Kidney (tissue), 13 donors: ENCODE measurements at regions not wholly inside any gene's neighbourhood (a gene's known extent, or its start where the extent isn't known, plus 50 kb on each side); places are given as distances from the start of the nearest gene placed in this dataset.

Experiments used
- DNase-seq, 5 donors: peaks; one replicate each; pipeline ENCODE4 v3.0.0-alpha.2; 2013 to 2020
- FAIRE-seq: peaks from 2 replicates; lab custom pipeline; 2012; peaks lifted over from hg19 to GRCh38; lab: Jason Lieb, UNC
- H3K27ac ChIP-seq, 2 donors: one replicate each; pipeline ENCODE4 v1.7.0; 2013; ENCODE audit warnings: low read depth in 2 of 2, low read length in 2 of 2, inconsistent platforms in 1 of 2
- H3K27me3 ChIP-seq: one replicate; pipeline ENCODE4 v1.7.1; 2013; ENCODE audit warnings: low read length, inconsistent platforms; ENCODE audit not compliant: control insufficient read depth, insufficient read depth
- H3K36me3 ChIP-seq, 3 donors: one replicate each; pipeline versions ENCODE4 v1.7.0 to v1.7.1; 2013; ENCODE audit warnings: low read length in 3 of 3, control low read depth in 1 of 3, inconsistent platforms in 1 of 3; ENCODE audit not compliant: insufficient read depth in 3 of 3, control insufficient read depth in 2 of 3
- H3K4me1 ChIP-seq, 3 donors: one replicate each; pipeline versions ENCODE4 v1.7.0 to v1.7.1; 2013; ENCODE audit warnings: low read length in 3 of 3, inconsistent platforms in 1 of 3, low read depth in 1 of 3; ENCODE audit not compliant: control insufficient read depth in 2 of 3, insufficient read depth in 2 of 3
- H3K4me3 ChIP-seq, 3 donors: one replicate each; pipeline versions ENCODE4 v1.7.0 to v1.8.1; 2013; ENCODE audit warnings: low read length in 3 of 3, control low read depth in 1 of 3, inconsistent platforms in 1 of 3
- H3K9ac ChIP-seq, 3 donors: one replicate each; pipeline versions ENCODE4 v1.7.0 to v1.7.1; 2013; ENCODE audit warnings: low read length in 3 of 3, control low read depth in 1 of 3, inconsistent platforms in 1 of 3
- H3K9me3 ChIP-seq, 3 donors: one replicate each; pipeline versions ENCODE4 v1.7.0 to v1.7.1; 2013; ENCODE audit warnings: low read length in 3 of 3, control low read depth in 1 of 3, inconsistent platforms in 1 of 3; ENCODE audit not compliant: control insufficient read depth in 2 of 3, insufficient read depth in 1 of 3
- intact Hi-C: fragments of 100-400 bp; cut with DNase I; formaldehyde crosslinking; loops from one replicate; pipeline ENCODE4 v1.11.1; 2022
- TF ChIP-seq, protein P1 (sequence below): IDR thresholded peaks from 3 replicates; pipeline ENCODE4 v1.5.1; 2012; ENCODE audit warnings: mild to moderate bottlenecking, moderate library complexity, borderline replicate concordance; ENCODE audit not compliant: insufficient read depth; ENCODE audit errors: extremely low read depth
- donor health status: control.
- donor health status: control.
- donor health status: control.
- donor health status: control.
- donor health status: control.
- donor health status: DM: yes; HTN: yes; CAD: no.
- donor health status: Normal renal cell carcinoma (clear cell type).

DNA sequence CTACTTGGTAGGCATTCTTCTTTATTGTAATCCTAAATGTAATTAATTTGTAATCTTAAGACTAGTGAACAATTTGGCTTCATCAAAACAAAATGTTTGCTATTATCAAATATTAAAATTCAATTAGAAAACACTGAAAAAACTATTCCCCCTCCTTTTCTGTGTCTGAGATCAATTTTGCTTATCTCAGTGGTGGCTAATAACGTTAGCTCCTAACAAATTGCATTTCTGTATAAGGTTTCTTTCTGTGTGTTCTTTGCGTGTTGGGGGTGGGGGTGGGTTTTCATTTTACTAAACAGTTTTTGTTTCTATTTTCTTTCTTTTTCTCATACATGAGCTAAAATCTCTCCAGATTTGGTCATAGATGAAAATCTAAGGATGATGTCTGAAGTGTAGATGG, 54.0 kb upstream of the EYA4 start:
- H3K27ac ChIP-seq, result no peak overlapping the region
- TF ChIP-seq, protein P1, sequence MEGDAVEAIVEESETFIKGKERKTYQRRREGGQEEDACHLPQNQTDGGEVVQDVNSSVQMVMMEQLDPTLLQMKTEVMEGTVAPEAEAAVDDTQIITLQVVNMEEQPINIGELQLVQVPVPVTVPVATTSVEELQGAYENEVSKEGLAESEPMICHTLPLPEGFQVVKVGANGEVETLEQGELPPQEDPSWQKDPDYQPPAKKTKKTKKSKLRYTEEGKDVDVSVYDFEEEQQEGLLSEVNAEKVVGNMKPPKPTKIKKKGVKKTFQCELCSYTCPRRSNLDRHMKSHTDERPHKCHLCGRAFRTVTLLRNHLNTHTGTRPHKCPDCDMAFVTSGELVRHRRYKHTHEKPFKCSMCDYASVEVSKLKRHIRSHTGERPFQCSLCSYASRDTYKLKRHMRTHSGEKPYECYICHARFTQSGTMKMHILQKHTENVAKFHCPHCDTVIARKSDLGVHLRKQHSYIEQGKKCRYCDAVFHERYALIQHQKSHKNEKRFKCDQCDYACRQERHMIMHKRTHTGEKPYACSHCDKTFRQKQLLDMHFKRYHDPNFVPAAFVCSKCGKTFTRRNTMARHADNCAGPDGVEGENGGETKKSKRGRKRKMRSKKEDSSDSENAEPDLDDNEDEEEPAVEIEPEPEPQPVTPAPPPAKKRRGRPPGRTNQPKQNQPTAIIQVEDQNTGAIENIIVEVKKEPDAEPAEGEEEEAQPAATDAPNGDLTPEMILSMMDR, result no peak
- no peak overlapping the region for H3K4me3 ChIP-seq
- no peak overlapping the region for H3K9ac ChIP-seq
- DNase-seq (no peak), FAIRE-seq (no peak)
- H3K4me1 ChIP-seq, result no peaks in the 10 kb centered on the region
- intact Hi-C loops, result no loop called here
- H3K9me3 ChIP-seq, result no peaks in the 10 kb centered on the region
- H3K27me3 ChIP-seq, result no peaks in the 10 kb centered on the region
- H3K36me3 ChIP-seq, result no peaks in the 10 kb centered on the region

DNA sequence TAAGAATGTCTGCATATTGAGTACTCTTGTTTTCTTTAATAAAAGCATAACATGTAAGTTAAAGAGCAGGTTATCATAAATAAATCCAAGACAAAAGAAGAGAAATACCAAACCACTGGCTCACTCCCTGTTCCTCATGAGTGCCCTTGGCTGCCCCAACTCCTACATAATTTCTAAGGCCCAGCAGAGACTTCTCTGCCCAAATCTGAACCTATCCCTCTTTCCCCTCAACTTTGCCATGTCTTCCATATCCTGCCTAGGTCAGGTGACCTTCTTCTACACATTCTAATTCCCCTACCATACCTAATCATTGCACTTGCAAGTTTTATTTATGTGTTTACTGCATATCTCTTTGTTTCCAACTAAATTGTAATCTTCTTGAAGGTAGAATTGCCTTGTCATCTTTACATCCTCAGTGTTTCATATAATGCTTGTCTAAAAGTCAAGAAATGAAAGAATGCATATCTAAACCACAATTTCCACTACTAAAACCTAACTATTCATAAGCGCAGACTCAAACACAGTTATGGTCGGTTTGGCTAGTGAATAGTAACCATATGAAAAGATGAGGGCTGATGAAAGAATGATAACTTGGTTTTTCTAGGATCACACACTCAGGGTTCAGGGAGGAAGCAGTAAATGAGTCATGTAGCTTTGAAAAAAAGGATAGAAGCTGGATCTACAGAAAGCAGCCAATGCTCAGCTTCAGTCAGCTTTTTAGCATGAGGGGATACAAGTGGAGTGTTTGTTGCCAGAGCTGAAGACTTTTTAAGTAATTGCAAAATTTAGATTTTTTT, 53.3 kb upstream of the EYA4 start:
- no peaks in the 10 kb centered on the region for H3K36me3 ChIP-seq
- H3K27me3 ChIP-seq, result no peaks in the 10 kb centered on the region
- no peak for DNase-seq
- intact Hi-C loops, result no loop called here
- no peaks in the 10 kb centered on the region for H3K9me3 ChIP-seq
- H3K9ac ChIP-seq, result no peak overlapping the region
- no peak overlapping the region for H3K4me3 ChIP-seq
- FAIRE-seq, result no peak
- no peaks in the 10 kb centered on the region for H3K4me1 ChIP-seq
- TF ChIP-seq, protein P1, result no peak
- no peak overlapping the region for H3K27ac ChIP-seq

DNA sequence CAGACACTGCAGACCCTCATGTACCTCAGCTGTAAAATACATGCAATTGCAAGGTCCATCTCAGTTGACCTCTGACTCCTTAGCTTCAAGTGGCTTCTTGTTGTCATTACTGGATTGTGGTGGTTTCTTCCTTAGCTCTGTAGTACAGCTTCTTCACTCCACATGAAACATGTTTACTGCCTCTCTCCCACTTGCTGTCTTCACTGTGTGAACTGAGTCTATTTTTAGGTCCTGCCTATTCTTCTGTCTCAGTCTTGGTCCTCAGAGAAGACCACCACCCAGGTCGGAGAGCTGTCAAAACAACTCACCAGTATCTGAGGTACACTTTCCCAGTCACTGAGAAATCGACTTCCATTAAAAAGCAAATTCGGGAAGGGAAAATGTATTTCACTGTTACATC, 50.2 kb upstream of the EYA4 start:
- DNase-seq, result no peak
- Histone ChIP-seq H3K36me3 (no peaks in the 10 kb centered on the region), H3K9me3 (peaks cover 0 to 2% (median 0%) of the 10 kb centered on the region in 3 donors), H3K4me3 (no peak overlapping the region), H3K27me3 (no peaks in the 10 kb centered on the region), H3K4me1 (no peaks in the 10 kb centered on the region), H3K9ac (no peak overlapping the region), H3K27ac (no peak overlapping the region)
- intact Hi-C loops, result no loop called here
- FAIRE-seq, result no peak
- TF ChIP-seq, protein P1, result no peak
